Memory B cell (primary cell): ENCODE measurements at regions not wholly inside any gene's neighbourhood (a gene's known extent, or its start where the extent isn't known, plus 50 kb on each side); places are given as distances from the start of the nearest gene placed in this dataset.

Experiments used
- ATAC-seq: fragments of 150-1000 bp; cut with Tn5 transposase; 2 replicates; pipeline ENCODE4 v1.10.0; 2021; ENCODE audit warnings: low read depth, mild to moderate bottlenecking, moderate library complexity
- DNase-seq, 2 donors: peaks; one replicate each; pipeline ENCODE4 v3.0.0; 2022; ENCODE audit warnings: low spot score in 2 of 2
- H3K27ac Mint-ChIP-seq: one replicate; pipeline ENCODE4 v1.8.0; 2022; ENCODE audit warnings: mild to moderate bottlenecking, moderate library complexity, mixed read lengths
- H3K27me3 Mint-ChIP-seq: one replicate; pipeline ENCODE4 v1.8.0; 2022; ENCODE audit warnings: mixed read lengths
- H3K36me3 Mint-ChIP-seq: one replicate; pipeline ENCODE4 v1.8.0; 2022; ENCODE audit warnings: mild to moderate bottlenecking, mixed read lengths
- H3K4me1 Mint-ChIP-seq: one replicate; pipeline ENCODE4 v1.8.0; 2022; ENCODE audit warnings: mixed read lengths
- H3K4me3 Mint-ChIP-seq: one replicate; pipeline ENCODE4 v1.8.0; 2022; ENCODE audit warnings: mild to moderate bottlenecking, moderate library complexity, mixed read lengths
- H3K9me3 Mint-ChIP-seq: one replicate; pipeline ENCODE4 v1.8.0; 2022; ENCODE audit warnings: mixed read lengths

GRCh38 chr20:58016779-58017178 is 211.7 kb downstream of the ANKRD60 start:
- H3K9me3 Mint-ChIP-seq, result no peaks in the 10 kb centered on the region
- H3K27me3 Mint-ChIP-seq, result peaks cover 10% of the 10 kb centered on the region
- peaks cover 3% of the 10 kb centered on the region for H3K4me1 Mint-ChIP-seq
- H3K4me3 Mint-ChIP-seq, result no peak overlapping the region
- no peaks in the 10 kb centered on the region for H3K36me3 Mint-ChIP-seq
- ATAC-seq (no peak), DNase-seq (no peak)
- H3K27ac Mint-ChIP-seq, result no peak overlapping the region

DNA sequence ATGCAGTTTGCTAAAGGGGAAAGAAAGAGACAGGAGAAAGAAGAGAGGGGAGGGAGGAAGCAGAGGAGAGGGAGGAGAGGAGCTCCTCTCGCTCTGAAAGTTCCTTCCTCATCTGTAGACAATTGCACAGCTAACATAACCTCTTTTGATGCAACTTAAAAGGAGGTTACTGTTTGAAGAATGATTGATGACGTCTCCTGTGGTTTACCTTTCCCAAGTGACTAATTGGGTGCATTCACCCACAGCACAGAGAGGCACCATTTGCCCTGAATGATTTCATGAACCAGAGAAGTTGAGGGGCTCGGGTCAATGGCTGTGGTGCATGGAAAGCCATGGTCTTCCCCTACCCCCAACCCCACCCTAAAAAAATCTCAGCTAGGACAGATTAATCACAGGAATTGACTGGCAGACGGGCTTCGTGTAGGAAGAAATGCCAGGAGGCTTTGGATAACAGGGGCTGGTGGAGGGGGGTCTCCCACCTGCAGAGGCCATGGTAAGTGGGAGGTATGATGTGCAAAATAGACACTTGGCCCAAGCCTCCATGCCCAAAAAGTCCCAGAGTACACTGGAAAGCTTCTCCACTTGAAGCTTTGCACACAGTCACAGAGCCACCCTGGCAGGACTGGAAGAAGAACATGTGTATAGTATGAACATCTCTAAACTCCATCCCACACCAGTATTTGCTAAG is 213.7 kb downstream of the ANKRD60 start:
- no peak overlapping the region for H3K4me3 Mint-ChIP-seq
- peaks cover 15% of the 10 kb centered on the region for H3K27me3 Mint-ChIP-seq
- DNase-seq, result no peak
- no peaks in the 10 kb centered on the region for H3K36me3 Mint-ChIP-seq
- H3K9me3 Mint-ChIP-seq, result no peaks in the 10 kb centered on the region
- no peak overlapping the region for H3K27ac Mint-ChIP-seq
- ATAC-seq, result no peak
- no peaks in the 10 kb centered on the region for H3K4me1 Mint-ChIP-seq

GRCh38 chr20:58012731-58013510 is 215.5 kb downstream of the ANKRD60 start:
- peaks cover 18% of the 10 kb centered on the region for H3K27me3 Mint-ChIP-seq
- DNase-seq (no peak), ATAC-seq (no peak)
- no peak overlapping the region for H3K27ac Mint-ChIP-seq
- no peaks in the 10 kb centered on the region for H3K36me3 Mint-ChIP-seq
- no peaks in the 10 kb centered on the region for H3K9me3 Mint-ChIP-seq
- no peaks in the 10 kb centered on the region for H3K4me1 Mint-ChIP-seq
- H3K4me3 Mint-ChIP-seq, result no peak overlapping the region

GRCh38 chr20:58011947-58012610 is 216.4 kb downstream of the ANKRD60 start:
- ATAC-seq (no peak), DNase-seq (no peak)
- no peaks in the 10 kb centered on the region for H3K9me3 Mint-ChIP-seq
- peaks cover 20% of the 10 kb centered on the region for H3K27me3 Mint-ChIP-seq
- no peak overlapping the region for H3K4me3 Mint-ChIP-seq
- H3K36me3 Mint-ChIP-seq, result no peaks in the 10 kb centered on the region
- no peak overlapping the region for H3K27ac Mint-ChIP-seq
- no peaks in the 10 kb centered on the region for H3K4me1 Mint-ChIP-seq

GRCh38 chr20:58011106-58011946 is 217.1 kb downstream of the ANKRD60 start:
- Mint-ChIP-seq H3K27ac (no peak overlapping the region), H3K4me3 (no peak overlapping the region), H3K4me1 (no peaks in the 10 kb centered on the region), H3K27me3 (peaks cover 21% of the 10 kb centered on the region), H3K36me3 (no peaks in the 10 kb centered on the region), H3K9me3 (no peaks in the 10 kb centered on the region)
- ATAC-seq (no peak), DNase-seq (no peak)

- no peak overlapping the region for H3K4me3 Mint-ChIP-seq
- H3K36me3 Mint-ChIP-seq, result no peaks in the 10 kb centered on the region
- H3K27ac Mint-ChIP-seq, result no peak overlapping the region
- H3K4me1 Mint-ChIP-seq, result no peaks in the 10 kb centered on the region
- no peak for ATAC-seq
- H3K27me3 Mint-ChIP-seq, result peaks cover 20% of the 10 kb centered on the region
- no peak for DNase-seq
- no peaks in the 10 kb centered on the region for H3K9me3 Mint-ChIP-seq
Measured at GRCh38 chr20:58010666-58011065, 217.8 kb downstream of the ANKRD60 start.

- no peaks in the 10 kb centered on the region for H3K4me1 Mint-ChIP-seq
Measured at GRCh38 chr20:58010186-58010585, 218.3 kb downstream of the ANKRD60 start.

DNA sequence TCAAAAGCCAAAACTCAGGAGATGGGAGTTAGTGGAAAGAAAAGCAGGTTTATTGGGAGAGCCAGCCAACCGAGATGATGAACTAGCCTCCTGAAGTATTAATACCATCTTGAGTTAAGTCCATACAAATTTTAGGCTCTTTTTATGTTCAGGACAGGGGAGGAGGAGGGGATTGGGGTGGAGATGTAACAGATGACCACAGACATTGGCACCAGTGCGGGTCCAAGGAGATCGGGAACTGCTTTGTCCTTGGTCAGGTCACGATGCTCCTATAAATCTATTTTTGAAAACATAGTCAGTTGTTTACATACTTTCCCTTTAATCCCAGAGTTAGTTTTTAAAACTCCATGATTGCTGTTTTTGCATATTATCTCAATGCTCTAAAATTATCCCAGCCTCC is 219.6 kb downstream of the ANKRD60 start:
- no peak overlapping the region for H3K27ac Mint-ChIP-seq
- no peaks in the 10 kb centered on the region for H3K36me3 Mint-ChIP-seq
- no peaks in the 10 kb centered on the region for H3K4me1 Mint-ChIP-seq
- ATAC-seq (no peak), DNase-seq (no peak)
- H3K27me3 Mint-ChIP-seq, result peaks cover 16% of the 10 kb centered on the region
- H3K4me3 Mint-ChIP-seq, result no peak overlapping the region
- no peaks in the 10 kb centered on the region for H3K9me3 Mint-ChIP-seq

More at GRCh38 chr20:58010186-58010585, 218.3 kb downstream of the ANKRD60 start:
- H3K4me3 Mint-ChIP-seq, result no peak overlapping the region
- no peak overlapping the region for H3K27ac Mint-ChIP-seq
- H3K36me3 Mint-ChIP-seq, result no peaks in the 10 kb centered on the region
- H3K9me3 Mint-ChIP-seq, result no peaks in the 10 kb centered on the region
- peaks cover 19% of the 10 kb centered on the region for H3K27me3 Mint-ChIP-seq
- DNase-seq, result no peak
- no peak for ATAC-seq

GRCh38 chr20:58008413-58008812 is 220.0 kb downstream of the ANKRD60 start:
- H3K36me3 Mint-ChIP-seq, result no peaks in the 10 kb centered on the region
- H3K4me3 Mint-ChIP-seq, result no peak overlapping the region
- H3K4me1 Mint-ChIP-seq, result no peaks in the 10 kb centered on the region
- H3K27ac Mint-ChIP-seq, result no peak overlapping the region
- DNase-seq (no peak), ATAC-seq (no peak)
- no peaks in the 10 kb centered on the region for H3K9me3 Mint-ChIP-seq
- peaks cover 16% of the 10 kb centered on the region for H3K27me3 Mint-ChIP-seq

DNA sequence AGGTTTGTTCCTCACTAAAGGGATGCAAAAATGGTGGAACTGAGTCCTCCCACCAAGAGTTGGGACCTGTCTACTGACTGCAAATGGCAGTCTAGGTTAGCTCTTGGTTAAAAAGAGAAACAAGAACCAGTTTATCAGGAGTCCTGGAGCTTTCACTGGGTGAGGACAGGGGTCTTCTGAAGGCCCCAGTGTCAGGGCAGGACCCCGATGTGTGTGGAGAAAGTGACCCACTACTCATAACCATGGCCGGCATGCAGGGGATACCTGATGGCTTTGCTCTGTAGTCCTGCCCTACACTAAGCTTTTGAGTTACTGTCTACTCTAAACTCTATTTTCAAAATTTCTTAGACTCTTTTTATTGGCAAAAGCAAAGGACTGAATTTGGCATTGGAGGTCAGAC is 220.5 kb downstream of the ANKRD60 start:
- no peak for DNase-seq
- Mint-ChIP-seq H3K27ac (no peak overlapping the region), H3K36me3 (no peaks in the 10 kb centered on the region), H3K27me3 (peaks cover 16% of the 10 kb centered on the region), H3K9me3 (no peaks in the 10 kb centered on the region), H3K4me3 (no peak overlapping the region), H3K4me1 (no peaks in the 10 kb centered on the region)
- ATAC-seq, result no peak

GRCh38 chr20:58006346-58007316 is 221.8 kb downstream of the ANKRD60 start:
- no peak overlapping the region for H3K27ac Mint-ChIP-seq
- no peak overlapping the region for H3K4me3 Mint-ChIP-seq
- H3K36me3 Mint-ChIP-seq, result no peaks in the 10 kb centered on the region
- ATAC-seq (no peak), DNase-seq (no peak)
- no peaks in the 10 kb centered on the region for H3K9me3 Mint-ChIP-seq
- peaks cover 15% of the 10 kb centered on the region for H3K27me3 Mint-ChIP-seq
- H3K4me1 Mint-ChIP-seq, result no peaks in the 10 kb centered on the region

GRCh38 chr20:58005581-58006345 is 222.7 kb downstream of the ANKRD60 start:
- ATAC-seq (no peak), DNase-seq (no peak)
- H3K27me3 Mint-ChIP-seq, result peaks cover 9% of the 10 kb centered on the region
- no peak overlapping the region for H3K4me3 Mint-ChIP-seq
- no peaks in the 10 kb centered on the region for H3K36me3 Mint-ChIP-seq
- no peak overlapping the region for H3K27ac Mint-ChIP-seq
- H3K9me3 Mint-ChIP-seq, result no peaks in the 10 kb centered on the region
- H3K4me1 Mint-ChIP-seq, result no peaks in the 10 kb centered on the region
